SK-N-SH (cell line): ENCODE measurements at regions not wholly inside any gene's neighbourhood (a gene's known extent, or its start where the extent isn't known, plus 50 kb on each side); places are given as distances from the start of the nearest gene placed in this dataset.

Experiments used
- CTCF ChIA-PET: fragments of 300-600, 350-600 bp; formaldehyde crosslinking; extraction: SDS; loops from one replicate; lab custom pipeline; 2021; lab: Yijun Ruan, JAX
- POLR2A ChIA-PET: fragments of 350-600 bp; sonication (Branson Sonifier 250); formaldehyde crosslinking; extraction: SDS; loops from one replicate; lab custom pipeline; 2020; ENCODE audit warnings: antibody characterized with exemption, inconsistent platforms; lab: Yijun Ruan, JAX
- DNase-seq: peaks from one replicate; pipeline ENCODE4 v3.0.0; 2012
- H2AFZ ChIP-seq: fragments of 200-600 bp; sonication (generic); 2 replicates; pipeline ENCODE4 v1.8.1; 2016; ENCODE audit warnings: antibody characterized with exemption, mild to moderate bottlenecking, low read depth
- H3F3A ChIP-seq: fragments of 200-600 bp; sonication (generic); replicated peaks from 2 replicates; pipeline ENCODE3; 2016; ENCODE audit warnings: antibody characterized with exemption, mild to moderate bottlenecking; ENCODE audit not compliant: insufficient read depth
- H3K27ac ChIP-seq, 2 experiments: fragments of 200-500 bp in 1 of 2; fragments of 200-600 bp in 1 of 2; sonication (Bioruptor generic) in 1 of 2; sonication (generic), shearing (Covaris generic) in 1 of 2; 2 replicates each; pipeline versions ENCODE4 v1.5.1 to v1.6.1; 2014 to 2016; ENCODE audit warnings: low read depth in 2 of 2, inconsistent platforms in 1 of 2, low read length in 1 of 2, mild to moderate bottlenecking in 1 of 2, mixed read lengths in 1 of 2
- H3K27me3 ChIP-seq: fragments of 200-600 bp; sonication (generic), shearing (Covaris generic); 2 replicates; pipeline ENCODE4 v1.6.1; 2016; ENCODE audit warnings: mixed run types; ENCODE audit not compliant: insufficient read depth
- H3K36me3 ChIP-seq, 2 experiments: fragments of 200-500 bp in 1 of 2; fragments of 200-600 bp in 1 of 2; sonication (Bioruptor generic) in 1 of 2; sonication (generic) in 1 of 2; replicated peaks in 1 of 2; 2 replicates each; pipeline versions ENCODE3 to v1.5.1; 2014 to 2016; ENCODE audit warnings: low read length in 1 of 2, mild to moderate bottlenecking in 1 of 2; ENCODE audit not compliant: insufficient read depth in 2 of 2, control insufficient read depth in 1 of 2
- H3K4me1 ChIP-seq, 2 experiments: fragments of 200-500 bp in 1 of 2; fragments of 200-600 bp in 1 of 2; sonication (Bioruptor generic) in 1 of 2; sonication (generic), shearing (Covaris generic) in 1 of 2; 2 replicates each; pipeline versions ENCODE4 v1.5.1 to v1.6.1; 2014 to 2016; ENCODE audit warnings: low read depth in 1 of 2, low read length in 1 of 2, mixed run types in 1 of 2; ENCODE audit not compliant: insufficient read depth in 2 of 2, control insufficient read depth in 1 of 2
- H3K4me2 ChIP-seq: fragments of 200-600 bp; sonication (generic), shearing (Covaris generic); 2 replicates; pipeline ENCODE4 v1.6.1; 2017; ENCODE audit warnings: mixed run types
- H3K4me3 ChIP-seq, 2 experiments: fragments of 200-500 bp in 1 of 2; fragments of 200-600 bp in 1 of 2; sonication (Bioruptor generic) in 1 of 2; sonication (generic), shearing (Covaris generic) in 1 of 2; 2 replicates each; pipeline versions ENCODE4 v1.5.1 to v1.8.1; 2014 to 2016; ENCODE audit warnings: low read depth in 2 of 2, inconsistent platforms in 1 of 2, low read length in 1 of 2, mild to moderate bottlenecking in 1 of 2, mixed read lengths in 1 of 2, moderate library complexity in 1 of 2
- H3K79me2 ChIP-seq: fragments of 200-600 bp; sonication (generic); 2 replicates; pipeline ENCODE4 v1.8.1; 2017; ENCODE audit warnings: mild to moderate bottlenecking; ENCODE audit not compliant: insufficient read depth
- H3K9ac ChIP-seq: fragments of 200-600 bp; sonication (generic); 2 replicates; pipeline ENCODE4 v1.6.1; 2017; ENCODE audit warnings: mixed run types
- H3K9me2 ChIP-seq: fragments of 200-600 bp; sonication (generic); 2 replicates; pipeline ENCODE4 v1.6.1; 2017; ENCODE audit warnings: mixed run types
- H3K9me3 ChIP-seq: fragments of 200-600 bp; sonication (generic); 2 replicates; pipeline ENCODE4 v1.6.1; 2017; ENCODE audit warnings: mixed run types, mild to moderate bottlenecking, moderate library complexity
- H4K20me1 ChIP-seq: fragments of 200-600 bp; sonication (generic); 2 replicates; pipeline ENCODE4 v1.6.1; 2017; ENCODE audit warnings: mild to moderate bottlenecking, mixed run types; ENCODE audit not compliant: insufficient read depth
- CHD2 ChIP-seq: fragments of 150-350 bp; IDR thresholded peaks from 2 replicates; pipeline ENCODE4 v1.6.1; 2018; ENCODE audit warnings: low read length; ENCODE audit not compliant: partially characterized antibody
- EP300 ChIP-seq, 2 experiments: IDR thresholded peaks; 2 replicates each; pipeline versions ENCODE4 v1.4.0 to v1.6.1; 2012; ENCODE audit warnings: borderline replicate concordance in 1 of 2, low read depth in 1 of 2, low read length in 1 of 2
- FOSL2 ChIP-seq: IDR thresholded peaks from 2 replicates; pipeline ENCODE4 v1.4.0; 2012; ENCODE audit warnings: low read depth, mild to moderate bottlenecking, moderate library complexity, borderline replicate concordance
- GABPA ChIP-seq: IDR thresholded peaks from 2 replicates; pipeline ENCODE4 v1.4.0; 2012; ENCODE audit warnings: low read depth, mild to moderate bottlenecking
- GATA2 ChIP-seq: sonication (generic); formaldehyde crosslinking; IDR thresholded peaks from 2 replicates; pipeline ENCODE4 v1.5.0; 2020; ENCODE audit warnings: mild to moderate bottlenecking, missing genetic modification reagents
- MAX ChIP-seq: IDR thresholded peaks from 2 replicates; pipeline ENCODE4 v1.4.0; 2012; ENCODE audit warnings: low read depth
- NRF1 ChIP-seq: IDR thresholded peaks from 2 replicates; pipeline ENCODE4 v1.6.1; 2012; ENCODE audit warnings: low read depth, mild to moderate bottlenecking, low read length
- PBX3 ChIP-seq: IDR thresholded peaks from 2 replicates; pipeline ENCODE4; 2012
- RCOR1 ChIP-seq: fragments of 150-350 bp; IDR thresholded peaks from 2 replicates; pipeline ENCODE4 v1.6.1; 2017; ENCODE audit warnings: antibody characterized with exemption, low read length
- RFX5 ChIP-seq: IDR thresholded peaks from 2 replicates; pipeline ENCODE4 v1.6.1; 2012; ENCODE audit warnings: mild to moderate bottlenecking, improper control_type of control experiment, low read length
- RXRA ChIP-seq: IDR thresholded peaks from 2 replicates; pipeline ENCODE4 v1.4.0; 2012; ENCODE audit warnings: low read depth, mild to moderate bottlenecking, borderline replicate concordance
- SIN3A ChIP-seq: IDR thresholded peaks from 2 replicates; pipeline ENCODE4 v1.6.1; 2012; ENCODE audit warnings: low read depth, mild to moderate bottlenecking, low read length, moderate library complexity, borderline replicate concordance
- SMC3 ChIP-seq: IDR thresholded peaks from 2 replicates; pipeline ENCODE4 v1.6.1; 2012; ENCODE audit warnings: low read depth, low read length, improper control_type of control experiment
- TAF1 ChIP-seq: IDR thresholded peaks from 2 replicates; pipeline ENCODE4 v1.6.1; 2012; ENCODE audit warnings: low read depth, mild to moderate bottlenecking, low read length, moderate library complexity, borderline replicate concordance
- TEAD4 ChIP-seq: IDR thresholded peaks from 2 replicates; pipeline ENCODE4 v1.4.0; 2012; ENCODE audit warnings: mild to moderate bottlenecking, borderline replicate concordance; ENCODE audit not compliant: insufficient read depth
- USF1 ChIP-seq: IDR thresholded peaks from 2 replicates; pipeline ENCODE4 v1.4.0; 2012; ENCODE audit warnings: low read depth, borderline replicate concordance
- USF2 ChIP-seq: fragments of 150-350 bp; IDR thresholded peaks from 2 replicates; pipeline ENCODE4 v1.6.1; 2017; ENCODE audit warnings: antibody characterized with exemption, low read length, low read depth, borderline replicate concordance
- YY1 ChIP-seq: IDR thresholded peaks from 2 replicates; pipeline ENCODE4 v1.4.0; 2012; ENCODE audit warnings: low read depth, mild to moderate bottlenecking
- ZBTB33 ChIP-seq: IDR thresholded peaks from 2 replicates; pipeline ENCODE4 v1.4.0; 2012; ENCODE audit warnings: low read depth, borderline replicate concordance
- WGBS: methylation state at CpG from one replicate; pipeline ENCODE4 v1.1.6; 2017; ENCODE audit warnings: low lambda C conversion rate; 5-methylcytosine and 5-hydroxymethylcytosine counted together

- ChIA-PET CTCF (no interaction called here), POLR2A (no interaction called here)
- 5% methylated on average over 1 of the region's 1 CpG for WGBS
- DNase-seq, result no peak
- no peak overlapping the region for H3K27ac ChIP-seq
- no peaks in the 10 kb centered on the region for H3K9me3 ChIP-seq
- no peaks in the 10 kb centered on the region for H3F3A ChIP-seq
- TF ChIP-seq GATA2 (no peak), SIN3A (no peak), FOSL2 (no peak), USF1 (no peak), RFX5 (no peak), RXRA (no peak), SMC3 (no peak)
- H3K4me3 ChIP-seq, result no peak overlapping the region
- no peaks in the 10 kb centered on the region for H4K20me1 ChIP-seq
- no peaks in the 10 kb centered on the region for H3K9me2 ChIP-seq
- no peaks in the 10 kb centered on the region for H3K4me1 ChIP-seq
- H2AFZ ChIP-seq, result no peak overlapping the region
- no peaks in the 10 kb centered on the region for H3K36me3 ChIP-seq
- H3K27me3 ChIP-seq, result no peaks in the 10 kb centered on the region
- no peak overlapping the region for H3K9ac ChIP-seq
- no peaks in the 10 kb centered on the region for H3K79me2 ChIP-seq
- no peak overlapping the region for H3K4me2 ChIP-seq
Observed at GRCh38 chr11:106442032-106442431, 364.6 kb downstream of the AASDHPPT start.

- Histone ChIP-seq H3K9me3 (no peaks in the 10 kb centered on the region), H3K36me3 (no peaks in the 10 kb centered on the region), H3K79me2 (no peaks in the 10 kb centered on the region), H4K20me1 (no peaks in the 10 kb centered on the region), H3K9me2 (no peaks in the 10 kb centered on the region), H3K9ac (no peak overlapping the region), H3K4me2 (0 out of 2 replicates have a peak overlapping the region, but pooled peaks have one; percentile 34), H3K4me1 (no peaks in the 10 kb centered on the region), H3K4me3 (no peak overlapping the region), H3K27ac (no peak overlapping the region), H3F3A (no peaks in the 10 kb centered on the region), H2AFZ (peak overlapping the region; percentile 76; the same call in 1 of the 2 replicates), H3K27me3 (no peaks in the 10 kb centered on the region)
- no peak for TF ChIP-seq PBX3
- TF ChIP-seq TAF1, result no peak
- no peak for TF ChIP-seq USF2
- no peak for TF ChIP-seq TEAD4
- TF ChIP-seq CHD2, result no peak
- TF ChIP-seq YY1, result no peak
- TF ChIP-seq RCOR1, result no peak
- no peak for TF ChIP-seq NRF1
- no peak for TF ChIP-seq MAX
- TF ChIP-seq GABPA, result no peak
- TF ChIP-seq RXRA, result no peak
- TF ChIP-seq EP300 (IDR thresholded peaks at IDR 0.05; ENCODE audit: borderline replicate concordance in 1 of 2, low read depth in 1 of 2, low read length in 1 of 2), result no peak
- TF ChIP-seq USF1, result no peak
- TF ChIP-seq GATA2, result no peak
- TF ChIP-seq ZBTB33, result no peak
- POLR2A ChIA-PET, result no interaction called here
- WGBS, result 76% methylated on average over 1 of the region's 1 CpG
- no peak for DNase-seq
- CTCF ChIA-PET, result interaction anchor here (0.6 to 0.7 kb wide), 2 partner anchors 130 to 296 kb away, joined by 3 read pairs; no protein-coding TSS in a partner anchor
Observed at GRCh38 chr11:106446302-106446701, 368.8 kb downstream of the AASDHPPT start.
